ENCODE measurements at regions not wholly inside any gene's neighbourhood (a gene's known extent, or its start where the extent isn't known, plus 50 kb on each side); places are given as distances from the start of the nearest gene placed in this dataset.

GRCh38 chr4:165715989-165716388 is 157.0 kb upstream of the TLL1 start:
- TF ChIP-seq POLR2AphosphoS5 (IDR thresholded peaks at IDR 0.05; ENCODE audit: insufficient read depth, low read depth, low read length) (no peak), FOS (IDR thresholded peaks at IDR 0.05; ENCODE audit: borderline replicate concordance, insufficient read depth, low read length) (no peak), JUN (IDR thresholded peaks at IDR 0.05; ENCODE audit: borderline replicate concordance, insufficient read depth, insufficient read length, low read depth) (no peak), EZH2 (IDR thresholded peaks at IDR 0.05; ENCODE audit: borderline replicate concordance, low read depth, low read length, severe bottlenecking) (no peak), POLR2A (IDR thresholded peaks at IDR 0.05; ENCODE audit: low read depth, low read length) (no peak), CTCF (IDR thresholded peaks at IDR 0.05; ENCODE audit: extremely low read depth in 1 of 2, insufficient read depth in 1 of 2, low read depth in 1 of 2, low read length in 2 of 2) (no peak), MYC (IDR thresholded peaks at IDR 0.05; ENCODE audit: low read depth, low read length) (no peak), GATA2 (IDR thresholded peaks at IDR 0.05; ENCODE audit: insufficient read depth, insufficient read length, low read depth, low read length) (no peak)
- TF ChIP-seq, protein P1, sequence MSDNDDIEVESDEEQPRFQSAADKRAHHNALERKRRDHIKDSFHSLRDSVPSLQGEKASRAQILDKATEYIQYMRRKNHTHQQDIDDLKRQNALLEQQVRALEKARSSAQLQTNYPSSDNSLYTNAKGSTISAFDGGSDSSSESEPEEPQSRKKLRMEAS (IDR thresholded peaks at IDR 0.05; ENCODE audit: insufficient read depth, insufficient read length), result no peak
- peaks cover 4% of the 10 kb centered on the region for H3K4me1 ChIP-seq (ENCODE audit: control insufficient read depth, extremely low read depth, insufficient read depth, low read length)
- BruUV-seq (replicated peaks), result no TSS peak
- no peaks in the 10 kb centered on the region for H3K79me2 ChIP-seq (ENCODE audit: control insufficient read depth, insufficient read depth, low read length)
- no peak overlapping the region for H3K27ac ChIP-seq (ENCODE audit: insufficient read depth, low read depth, low read length)
- H3K9me1 ChIP-seq (replicated peaks; ENCODE audit: control insufficient read depth, extremely low read depth, insufficient read depth, low read length), result no peaks in the 10 kb centered on the region
- POLR2A ChIA-PET, result no interaction called here
- DNase-seq (ENCODE audit: low read depth, low spot score) (no peak), FAIRE-seq (no peak)
- no peak overlapping the region for H2AFZ ChIP-seq (ENCODE audit: low read depth, low read length)
- no peaks in the 10 kb centered on the region for H4K20me1 ChIP-seq (replicated peaks; ENCODE audit: control insufficient read depth, extremely low read depth, insufficient read depth, low read length)
- no peak overlapping the region for H3K4me3 ChIP-seq (replicated peaks in 1 of 3; ENCODE audit: insufficient read depth in 1 of 3, low read depth in 1 of 3, low read length in 3 of 3)
- dilution Hi-C loops (cut with MboI; ENCODE audit: extremely low pct_ligation_motif_present, low sequenced_read_pairs) (no loop called here), intact Hi-C loops (cut with micrococcal nuclease) (no loop called here)
- H3K9ac ChIP-seq (replicated peaks; ENCODE audit: extremely low read depth, insufficient read depth, low read length), result no peak overlapping the region
- CTCF ChIA-PET, result interaction anchor here (1.1 kb wide), 1 partner anchor 22 kb away, joined by 3 read pairs; no protein-coding TSS in a partner anchor
- no peaks in the 10 kb centered on the region for H3K9me3 ChIP-seq (replicated peaks; ENCODE audit: control insufficient read depth, insufficient read depth, low read length)
- no peaks in the 10 kb centered on the region for H3K27me3 ChIP-seq (ENCODE audit: control insufficient read depth in 2 of 2, insufficient read depth in 2 of 2, low read length in 2 of 2)
- no peaks in the 10 kb centered on the region for H3K36me3 ChIP-seq (ENCODE audit: control insufficient read depth in 2 of 2, extremely low read depth in 1 of 2, insufficient read depth in 2 of 2, low read length in 2 of 2)
- H3K4me2 ChIP-seq (ENCODE audit: insufficient read depth, low read length), result no peak overlapping the region
